Activated T-cell treated with anti-CD3 and anti-CD28 coated beads, Interleukin-2, amount 50 U/mL, for 1 hour (primary cell): ENCODE measurements at regions not wholly inside any gene's neighbourhood (a gene's known extent, or its start where the extent isn't known, plus 50 kb on each side); places are given as distances from the start of the nearest gene placed in this dataset.
A peak's percentile ranks its signal among the peaks of the same experiment; 100 is the strongest.
"Not testable (repeated sequence)": the region's sequence is repeated elsewhere in the genome, so short reads cannot be mapped to it uniquely, and the experiment has no call there.

Experiments
- DNase-seq: peaks from one replicate; pipeline ENCODE4 v3.0.0-alpha.2; 2020

- not testable (repeated sequence) for DNase-seq
Measured at GRCh38 chr15:22684786-22685185, 101.7 kb upstream of the NIPA1 start.

- not testable (repeated sequence) for DNase-seq
Measured at GRCh38 chr15:22699881-22700280, 86.6 kb upstream of the NIPA1 start.

GRCh38 chr15:22710831-22711341 is 75.6 kb upstream of the NIPA1 start:
- not testable (repeated sequence) for DNase-seq

- DNase-seq, result not testable (repeated sequence)
Measured at GRCh38 chr15:22713933-22714332, 72.5 kb upstream of the NIPA1 start.

- DNase-seq, result peak; percentile 24
Measured at GRCh38 chr15:22714358-22715132, 71.9 kb upstream of the NIPA1 start.

GRCh38 chr15:22715133-22715845 is 71.2 kb upstream of the NIPA1 start:
- DNase-seq, result not testable (repeated sequence)

GRCh38 chr15:22719980-22720379 is 66.5 kb upstream of the NIPA1 start:
- not testable (repeated sequence) for DNase-seq

- not testable (repeated sequence) for DNase-seq
Measured at GRCh38 chr15:22726104-22726503, 60.3 kb upstream of the NIPA1 start.

- not testable (repeated sequence) for DNase-seq
Measured at GRCh38 chr15:22735067-22735466, 51.4 kb upstream of the NIPA1 start.

- DNase-seq, result no peak
Measured at GRCh38 chr15:22735781-22736180, 50.7 kb upstream of the NIPA1 start.

GRCh38 chr15:22736200-22736599 is 50.2 kb upstream of the NIPA1 start:
- not testable (repeated sequence) for DNase-seq
